ENCODE measurements at regions not wholly inside any gene's neighbourhood (a gene's known extent, or its start where the extent isn't known, plus 50 kb on each side); places are given as distances from the start of the nearest gene placed in this dataset.
A peak's percentile ranks its signal among the peaks of the same experiment; 100 is the strongest.

DNA sequence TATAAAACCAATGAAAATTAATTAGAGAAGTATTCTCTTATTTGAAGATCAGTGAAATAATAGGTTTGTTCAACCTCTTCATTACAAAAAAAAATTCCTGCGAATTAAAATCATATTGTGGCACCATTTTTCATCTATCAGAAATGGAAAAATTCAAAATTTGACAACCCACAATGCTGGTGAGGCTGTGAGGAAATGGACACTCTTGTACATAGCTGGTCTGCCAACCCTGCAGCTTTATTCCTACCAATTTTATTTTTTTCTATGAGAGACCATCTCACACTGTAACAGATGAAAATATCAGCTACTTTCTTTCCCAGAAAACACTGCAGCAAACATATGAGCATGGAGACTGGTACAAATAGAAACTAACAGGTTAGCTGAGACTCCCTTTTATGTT is 208.8 kb upstream of the SEMA3E start:
- Histone ChIP-seq H3K9me3 (ENCODE audit: low read depth, low read length, poor library complexity, severe bottlenecking) (no peaks in the 10 kb centered on the region), H3K36me3 (ENCODE audit: insufficient read depth, low read length, poor library complexity, severe bottlenecking) (no peaks in the 10 kb centered on the region), H3K4me1 (ENCODE audit: insufficient read depth, low read length, poor library complexity, severe bottlenecking) (no peaks in the 10 kb centered on the region), H3K4me3 (ENCODE audit: low read depth, low read length, poor library complexity, severe bottlenecking) (no peak overlapping the region), H3K27ac (ENCODE audit: low read depth, low read length, poor library complexity, severe bottlenecking) (no peak overlapping the region), H3K27me3 (replicated peaks; ENCODE audit: insufficient read depth, low read depth, low read length, poor library complexity) (peaks cover 12% of the 10 kb centered on the region)
- intact Hi-C loops (cut with micrococcal nuclease; ENCODE audit: unreplicated experiment) = no loop called here
- BruUV-seq (replicated peaks) = no TSS peak
- no peak for TF ChIP-seq EZH2 (IDR thresholded peaks at IDR 0.05; ENCODE audit: borderline replicate concordance, low read depth, low read length, poor library complexity, severe bottlenecking)
- TF ChIP-seq, protein P1, sequence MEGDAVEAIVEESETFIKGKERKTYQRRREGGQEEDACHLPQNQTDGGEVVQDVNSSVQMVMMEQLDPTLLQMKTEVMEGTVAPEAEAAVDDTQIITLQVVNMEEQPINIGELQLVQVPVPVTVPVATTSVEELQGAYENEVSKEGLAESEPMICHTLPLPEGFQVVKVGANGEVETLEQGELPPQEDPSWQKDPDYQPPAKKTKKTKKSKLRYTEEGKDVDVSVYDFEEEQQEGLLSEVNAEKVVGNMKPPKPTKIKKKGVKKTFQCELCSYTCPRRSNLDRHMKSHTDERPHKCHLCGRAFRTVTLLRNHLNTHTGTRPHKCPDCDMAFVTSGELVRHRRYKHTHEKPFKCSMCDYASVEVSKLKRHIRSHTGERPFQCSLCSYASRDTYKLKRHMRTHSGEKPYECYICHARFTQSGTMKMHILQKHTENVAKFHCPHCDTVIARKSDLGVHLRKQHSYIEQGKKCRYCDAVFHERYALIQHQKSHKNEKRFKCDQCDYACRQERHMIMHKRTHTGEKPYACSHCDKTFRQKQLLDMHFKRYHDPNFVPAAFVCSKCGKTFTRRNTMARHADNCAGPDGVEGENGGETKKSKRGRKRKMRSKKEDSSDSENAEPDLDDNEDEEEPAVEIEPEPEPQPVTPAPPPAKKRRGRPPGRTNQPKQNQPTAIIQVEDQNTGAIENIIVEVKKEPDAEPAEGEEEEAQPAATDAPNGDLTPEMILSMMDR (conservative IDR thresholded peaks at IDR 0.05; ENCODE audit: low read depth, low read length) = no peak
- no peak for DNase-seq (ENCODE audit: low spot score)
- ChIA-PET CTCF (no interaction called here), POLR2A (ENCODE audit: low non-redundant PET) (no interaction called here)

DNA sequence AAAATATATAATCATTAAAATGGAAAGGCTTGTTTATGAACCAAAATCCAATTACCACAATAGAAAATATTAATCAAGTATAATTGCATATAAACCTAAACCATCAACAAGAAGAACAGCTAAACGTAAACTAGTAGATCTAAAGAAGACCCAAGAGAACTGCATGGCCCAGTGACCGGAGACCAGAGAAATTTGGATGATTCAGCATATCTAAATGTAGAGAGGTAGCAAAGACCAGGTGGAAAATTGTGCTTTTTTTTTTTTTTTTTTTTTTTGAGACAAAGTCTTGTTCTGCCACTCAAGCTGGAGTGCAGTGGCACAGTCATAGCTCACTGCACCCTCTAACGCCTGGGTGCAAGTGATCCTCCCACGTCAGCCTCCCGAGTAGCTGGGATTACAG is 207.2 kb upstream of the SEMA3E start:
- CTCF ChIA-PET = no interaction called here
- BruUV-seq (replicated peaks) = no TSS peak
- no peak for TF ChIP-seq EZH2 (IDR thresholded peaks at IDR 0.05; ENCODE audit: borderline replicate concordance, low read depth, low read length, poor library complexity, severe bottlenecking)
- TF ChIP-seq, protein P1 (conservative IDR thresholded peaks at IDR 0.05; ENCODE audit: low read depth, low read length) = no peak

DNA sequence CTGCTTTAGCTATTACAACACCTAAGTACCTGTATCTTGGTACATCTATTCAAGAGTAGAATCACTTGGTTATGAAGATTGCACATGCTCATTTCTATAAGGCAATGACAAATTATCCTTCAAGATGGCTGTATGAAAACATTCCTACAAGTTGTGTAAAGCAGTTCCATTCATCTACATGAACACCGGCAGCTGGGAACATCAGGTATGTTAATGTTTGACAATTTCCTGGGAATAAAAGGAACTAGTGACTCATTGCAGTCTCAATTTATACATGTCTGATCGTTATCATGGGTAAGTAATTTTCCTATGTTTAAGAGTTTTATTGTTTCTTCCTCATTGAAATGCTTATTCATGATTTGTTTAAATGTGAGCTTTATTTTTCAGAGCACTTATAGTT is 203.2 kb upstream of the SEMA3E start:
- Histone ChIP-seq H3K27me3 (replicated peaks; ENCODE audit: insufficient read depth, low read depth, low read length, poor library complexity) (peaks cover 5% of the 10 kb centered on the region), H3K36me3 (ENCODE audit: insufficient read depth, low read length, poor library complexity, severe bottlenecking) (no peaks in the 10 kb centered on the region), H3K4me3 (ENCODE audit: low read depth, low read length, poor library complexity, severe bottlenecking) (no peak overlapping the region), H3K27ac (ENCODE audit: low read depth, low read length, poor library complexity, severe bottlenecking) (no peak overlapping the region), H3K9me3 (ENCODE audit: low read depth, low read length, poor library complexity, severe bottlenecking) (no peaks in the 10 kb centered on the region), H3K4me1 (ENCODE audit: insufficient read depth, low read length, poor library complexity, severe bottlenecking) (no peaks in the 10 kb centered on the region)
- peak; percentile 5 for DNase-seq (ENCODE audit: low spot score)
- ChIA-PET CTCF (no interaction called here), POLR2A (ENCODE audit: low non-redundant PET) (no interaction called here)
- intact Hi-C loops (cut with micrococcal nuclease; ENCODE audit: unreplicated experiment) = no loop called here
- no peak for TF ChIP-seq EZH2 (IDR thresholded peaks at IDR 0.05; ENCODE audit: borderline replicate concordance, low read depth, low read length, poor library complexity, severe bottlenecking)
- TF ChIP-seq, protein P1 (conservative IDR thresholded peaks at IDR 0.05; ENCODE audit: low read depth, low read length) = no peak
- BruUV-seq (replicated peaks) = no TSS peak

More for the DNA sequence above, 207.2 kb upstream of the SEMA3E start:
- intact Hi-C loops (cut with micrococcal nuclease; ENCODE audit: unreplicated experiment) = no loop called here
- Histone ChIP-seq H3K27me3 (replicated peaks; ENCODE audit: insufficient read depth, low read depth, low read length, poor library complexity) (peaks cover 12% of the 10 kb centered on the region), H3K27ac (ENCODE audit: low read depth, low read length, poor library complexity, severe bottlenecking) (no peak overlapping the region), H3K4me3 (ENCODE audit: low read depth, low read length, poor library complexity, severe bottlenecking) (no peak overlapping the region), H3K4me1 (ENCODE audit: insufficient read depth, low read length, poor library complexity, severe bottlenecking) (no peaks in the 10 kb centered on the region), H3K36me3 (ENCODE audit: insufficient read depth, low read length, poor library complexity, severe bottlenecking) (no peaks in the 10 kb centered on the region), H3K9me3 (ENCODE audit: low read depth, low read length, poor library complexity, severe bottlenecking) (no peaks in the 10 kb centered on the region)
- no peak for DNase-seq (ENCODE audit: low spot score)
- POLR2A ChIA-PET (ENCODE audit: low non-redundant PET) = no interaction called here
